H1 (cell line): ENCODE measurements at regions not wholly inside any gene's neighbourhood (a gene's known extent, or its start where the extent isn't known, plus 50 kb on each side); places are given as distances from the start of the nearest gene placed in this dataset.

Experiments
- CTCF ChIA-PET: fragments of 300-600 bp; sonication (Branson Sonifier 250); formaldehyde crosslinking; loops from one replicate; lab custom pipeline; 2021; ENCODE audit not compliant: partially characterized antibody; lab: Charles Lee
- POLR2A ChIA-PET: fragments of 300-600 bp; sonication (Branson Sonifier 250); formaldehyde crosslinking; loops from one replicate; lab custom pipeline; 2021; ENCODE audit warnings: inconsistent platforms; ENCODE audit not compliant: partially characterized antibody; lab: Charles Lee
- DNase-seq, 2 experiments: peaks; one replicate each; pipeline versions ENCODE4 v3.0.0 to v3.0.0-alpha.2; 2010 to 2022; ENCODE audit warnings: low spot score in 2 of 2, low read depth in 1 of 2, mixed read lengths in 1 of 2
- FAIRE-seq: peaks from 2 replicates; lab custom pipeline; 2011; peaks lifted over from hg19 to GRCh38; lab: Jason Lieb, UNC
- H2AFZ ChIP-seq: 2 replicates; pipeline ENCODE4 v1.8.1; 2012; ENCODE audit warnings: low read length, inconsistent platforms
- H2AK5ac ChIP-seq: 2 replicates; pipeline ENCODE4 v1.6.1; 2013; ENCODE audit warnings: low read depth, low read length
- H2BK120ac ChIP-seq: replicated peaks from 2 replicates; pipeline ENCODE3; 2013; ENCODE audit warnings: low read depth, low read length, inconsistent platforms
- H2BK12ac ChIP-seq: 2 replicates; pipeline ENCODE4 v1.6.1; 2013; ENCODE audit warnings: low read depth, low read length
- H2BK15ac ChIP-seq: 2 replicates; pipeline ENCODE4 v1.6.1; 2013; ENCODE audit warnings: low read length
- H2BK20ac ChIP-seq: 2 replicates; pipeline ENCODE4 v1.6.1; 2013; ENCODE audit warnings: low read length
- H2BK5ac ChIP-seq: 2 replicates; pipeline ENCODE4 v1.6.1; 2013; ENCODE audit warnings: low read depth, low read length
- H3K14ac ChIP-seq: 2 replicates; pipeline ENCODE4 v1.6.1; 2013; ENCODE audit warnings: inconsistent platforms; ENCODE audit not compliant: insufficient read length
- H3K18ac ChIP-seq: 2 replicates; pipeline ENCODE4 v1.6.1; 2013; ENCODE audit warnings: low read length; ENCODE audit errors: extremely low read depth
- H3K23ac ChIP-seq: 2 replicates; pipeline ENCODE4 v1.6.1; 2013; ENCODE audit warnings: inconsistent platforms; ENCODE audit not compliant: insufficient read length
- H3K23me2 ChIP-seq: 2 replicates; pipeline ENCODE4 v1.6.1; 2013; ENCODE audit warnings: low read depth, low read length
- H3K27ac ChIP-seq: 2 replicates; pipeline ENCODE4 v1.6.1; 2011; ENCODE audit warnings: low read depth, low read length, inconsistent platforms
- H3K27me3 ChIP-seq, 4 experiments: replicated peaks in 1 of 4; 1 replicate in 1 of 4; 2 replicates in 3 of 4; pipeline versions ENCODE4 v1.6.1 to v1.8.1; 2011 to 2013; ENCODE audit warnings: low read length in 3 of 4, mild to moderate bottlenecking in 3 of 4, inconsistent platforms in 2 of 4, mixed read lengths in 2 of 4, moderate library complexity in 1 of 4; ENCODE audit not compliant: control insufficient read depth in 3 of 4, insufficient read depth in 3 of 4; ENCODE audit errors: extremely low read depth in 1 of 4
- H3K36me3 ChIP-seq, 4 experiments: 2 replicates each; pipeline versions ENCODE4 v1.6.1 to v1.8.1; 2011 to 2013; ENCODE audit warnings: mild to moderate bottlenecking in 4 of 4, low read length in 3 of 4, moderate library complexity in 2 of 4, control low read depth in 1 of 4, inconsistent platforms in 1 of 4; ENCODE audit not compliant: insufficient read depth in 4 of 4, control insufficient read depth in 2 of 4
- H3K4ac ChIP-seq: replicated peaks from 2 replicates; pipeline ENCODE3; 2013; ENCODE audit warnings: low read length, low read depth, mixed read lengths, inconsistent platforms; ENCODE audit not compliant: insufficient read length
- H3K4me1 ChIP-seq, 4 experiments: replicated peaks in 1 of 4; 1 replicate in 1 of 4; 2 replicates in 3 of 4; pipeline versions ENCODE4 v1.6.1 to v1.8.1; 2011 to 2013; ENCODE audit warnings: low read length in 3 of 4, inconsistent platforms in 2 of 4, mixed read lengths in 1 of 4; ENCODE audit not compliant: insufficient read depth in 4 of 4, control insufficient read depth in 3 of 4
- H3K4me2 ChIP-seq, 2 experiments: 2 replicates each; pipeline versions ENCODE4 v1.6.1 to v1.8.1; 2011 to 2013; ENCODE audit warnings: low read depth in 2 of 2, low read length in 2 of 2, control low read depth in 1 of 2, inconsistent platforms in 1 of 2, mild to moderate bottlenecking in 1 of 2; ENCODE audit not compliant: insufficient read depth in 1 of 2
- H3K4me3 ChIP-seq, 4 experiments: fragments of 200-600, 300-600 bp in 1 of 4; sonication (generic), shearing (Covaris generic), sonication (Bioruptor Twin) in 1 of 4; 2 replicates each; pipeline versions ENCODE4 v1.5.1 to v1.8.1; 2011 to 2016; ENCODE audit warnings: low read length in 4 of 4, low read depth in 3 of 4, control low read depth in 2 of 4, inconsistent platforms in 2 of 4, mild to moderate bottlenecking in 2 of 4, mixed read lengths in 1 of 4, moderate library complexity in 1 of 4; ENCODE audit not compliant: insufficient read depth in 2 of 4; ENCODE audit errors: extremely low read depth in 1 of 4
- H3K56ac ChIP-seq: replicated peaks from 2 replicates; pipeline ENCODE3; 2013; ENCODE audit warnings: low read depth, mild to moderate bottlenecking, mixed read lengths, low read length, inconsistent platforms; ENCODE audit not compliant: insufficient read length
- H3K79me1 ChIP-seq: 2 replicates; pipeline ENCODE4 v1.6.1; 2013; ENCODE audit warnings: low read depth, low read length, control low read depth
- H3K79me2 ChIP-seq, 2 experiments: 2 replicates each; pipeline versions ENCODE4 v1.6.1 to v1.8.1; 2012 to 2013; ENCODE audit warnings: low read length in 2 of 2, mild to moderate bottlenecking in 2 of 2, inconsistent platforms in 1 of 2; ENCODE audit not compliant: insufficient read depth in 2 of 2, control insufficient read depth in 1 of 2
- H3K9ac ChIP-seq, 4 experiments: replicated peaks in 1 of 4; 1 replicate in 1 of 4; 2 replicates in 3 of 4; pipeline versions ENCODE4 v1.6.1 to v1.8.1; 2011 to 2013; ENCODE audit warnings: low read depth in 3 of 4, low read length in 3 of 4, control low read depth in 2 of 4, mild to moderate bottlenecking in 2 of 4, moderate library complexity in 2 of 4, inconsistent platforms in 1 of 4; ENCODE audit errors: extremely low read depth in 1 of 4
- H3K9me3 ChIP-seq, 2 experiments: 2 replicates each; pipeline versions ENCODE4 v1.6.1 to v1.8.1; 2012 to 2013; ENCODE audit warnings: mild to moderate bottlenecking in 2 of 2, moderate library complexity in 2 of 2, control low read depth in 1 of 2, inconsistent platforms in 1 of 2, low read depth in 1 of 2, low read length in 1 of 2, mixed read lengths in 1 of 2; ENCODE audit not compliant: insufficient read depth in 2 of 2
- H4K20me1 ChIP-seq, 2 experiments: replicated peaks in 1 of 2; 2 replicates each; pipeline versions ENCODE3 to v1.8.1; 2011 to 2013; ENCODE audit warnings: inconsistent platforms in 2 of 2, low read length in 2 of 2, mild to moderate bottlenecking in 1 of 2; ENCODE audit not compliant: insufficient read depth in 2 of 2, control insufficient read depth in 1 of 2
- H4K5ac ChIP-seq: 2 replicates; pipeline ENCODE4 v1.6.1; 2013; ENCODE audit warnings: low read length, low read depth, mixed read lengths, inconsistent platforms; ENCODE audit not compliant: insufficient read length
- H4K8ac ChIP-seq: 2 replicates; pipeline ENCODE4 v1.8.0; 2013; ENCODE audit warnings: mild to moderate bottlenecking, moderate library complexity, low read length, inconsistent platforms; ENCODE audit not compliant: insufficient read depth; ENCODE audit errors: extremely low read depth
- H4K91ac ChIP-seq: replicated peaks from 2 replicates; pipeline ENCODE3; 2013; ENCODE audit warnings: low read length, mixed read lengths, inconsistent platforms; ENCODE audit not compliant: insufficient read length
- BCL11A ChIP-seq, 2 experiments: IDR thresholded peaks; one replicate each; pipeline ENCODE4 v1.6.1; 2011; ENCODE audit warnings: low read depth in 2 of 2, low read length in 2 of 2, mild to moderate bottlenecking in 2 of 2
- CTBP2 ChIP-seq: IDR thresholded peaks from 2 replicates; pipeline ENCODE4 v1.7.0; 2011; ENCODE audit warnings: borderline replicate concordance, mild to moderate bottlenecking, moderate library complexity, mixed read lengths, low read length; ENCODE audit not compliant: insufficient read depth, insufficient read length
- EGR1 ChIP-seq: IDR thresholded peaks from 2 replicates; pipeline ENCODE4 v1.6.1; 2011; ENCODE audit warnings: low read depth, low read length, borderline replicate concordance
- HDAC6 ChIP-seq: IDR thresholded peaks from one replicate; pipeline ENCODE4 v1.7.1; 2012; ENCODE audit warnings: low read depth, mild to moderate bottlenecking, inconsistent platforms, low read length, moderate library complexity
- POU5F1 ChIP-seq: IDR thresholded peaks from 2 replicates; pipeline ENCODE4 v1.6.1; 2011; ENCODE audit warnings: low read depth, mild to moderate bottlenecking, low read length, moderate library complexity
- RBBP5 ChIP-seq: IDR thresholded peaks from 2 replicates; pipeline ENCODE4 v1.7.1; 2012; ENCODE audit warnings: low read depth, mild to moderate bottlenecking, inconsistent platforms, low read length, moderate library complexity, borderline replicate concordance
- RNF2 ChIP-seq: fragments of 200-900, 300-1000 bp; sonication (generic); IDR thresholded peaks from 2 replicates; pipeline ENCODE4 v1.7.1; 2016; ENCODE audit warnings: borderline replicate concordance, low read depth, mild to moderate bottlenecking, antibody characterized with exemption, low read length; ENCODE audit not compliant: poor library complexity, severe bottlenecking; ENCODE audit errors: missing control alignments
- SIX5 ChIP-seq: IDR thresholded peaks from 2 replicates; pipeline ENCODE4 v1.6.1; 2011; ENCODE audit warnings: mild to moderate bottlenecking, low read depth, low read length
- SP2 ChIP-seq: IDR thresholded peaks from 2 replicates; pipeline ENCODE4 v1.6.1; 2012; ENCODE audit warnings: mild to moderate bottlenecking, low read length, inconsistent platforms
- ZNF274 ChIP-seq: IDR thresholded peaks from 2 replicates; pipeline ENCODE4 v1.7.0; 2012; ENCODE audit warnings: low read length, borderline replicate concordance; ENCODE audit errors: extremely low read depth

- Histone ChIP-seq H3K4me1 (no peaks in the 10 kb centered on the region), H2AK5ac (no peak overlapping the region), H3K23me2 (no peaks in the 10 kb centered on the region; the same call in 1 of the 2 replicates), H2BK15ac (no peak overlapping the region), H3K27me3 (no peaks in the 10 kb centered on the region), H3K4me2 (no peak overlapping the region), H3K14ac (no peak overlapping the region), H3K4me3 (no peak overlapping the region), H4K5ac (no peak overlapping the region), H3K36me3 (no peaks in the 10 kb centered on the region), H2BK20ac (no peak overlapping the region), H3K9ac (no peak overlapping the region), H3K9me3 (no peaks in the 10 kb centered on the region), H2BK5ac (no peak overlapping the region), H2AFZ (no peak overlapping the region), H3K79me2 (no peaks in the 10 kb centered on the region), H3K56ac (no peak overlapping the region), H3K23ac (no peak overlapping the region), H4K8ac (no peak overlapping the region), H3K79me1 (no peaks in the 10 kb centered on the region), H3K27ac (no peak overlapping the region), H4K20me1 (no peaks in the 10 kb centered on the region), H3K18ac (no peak overlapping the region), H3K4ac (no peak overlapping the region), H2BK120ac (no peak overlapping the region), H4K91ac (no peak overlapping the region), H2BK12ac (no peak overlapping the region)
- ChIA-PET CTCF (interaction anchor here (1.4 kb wide), 1 partner anchor 613 kb away, joined by 3 read pairs; no protein-coding TSS in a partner anchor), POLR2A (no interaction called here)
- DNase-seq (no peak), FAIRE-seq (no peak)
- TF ChIP-seq CTBP2, result no peak
- TF ChIP-seq BCL11A (IDR thresholded peaks at IDR 0.05; ENCODE audit: low read depth in 2 of 2, low read length in 2 of 2), result no peak
- no peak for TF ChIP-seq EGR1
- TF ChIP-seq RBBP5, result no peak
- no peak for TF ChIP-seq HDAC6
- no peak for TF ChIP-seq SIX5
- TF ChIP-seq RNF2, result no peak
- TF ChIP-seq SP2, result no peak
- no peak for TF ChIP-seq POU5F1
- TF ChIP-seq ZNF274, result no peak
Measured at GRCh38 chr9:13811876-13812275, 502.1 kb downstream of the NFIB start.
